DLD1 (cell line): ENCODE measurements at regions not wholly inside any gene's neighbourhood (a gene's known extent, or its start where the extent isn't known, plus 50 kb on each side); places are given as distances from the start of the nearest gene placed in this dataset.

Source experiments
- in situ Hi-C: cut with HindIII; loops from 2 replicates; pipeline ENCODE4 v1.10.0; 2017; ENCODE audit warnings: low sequenced_read_pairs

- in situ Hi-C loops = no loop called here
These were observed 837.3 kb upstream of the TMEM132C start for GRCh38 chr12:127429551-127430285.

GRCh38 chr12:127430401-127430800 is 836.6 kb upstream of the TMEM132C start:
- in situ Hi-C loops = no loop called here

- in situ Hi-C loops = no loop called here
These were observed 835.8 kb upstream of the TMEM132C start for GRCh38 chr12:127431177-127431576.

GRCh38 chr12:127431594-127431993 is 835.4 kb upstream of the TMEM132C start:
- in situ Hi-C loops = no loop called here

GRCh38 chr12:127435439-127435838 is 831.5 kb upstream of the TMEM132C start:
- in situ Hi-C loops = no loop called here

- in situ Hi-C loops = no loop called here
These were observed 828.3 kb upstream of the TMEM132C start for GRCh38 chr12:127438512-127439244.

GRCh38 chr12:127445581-127446139 is 821.3 kb upstream of the TMEM132C start:
- in situ Hi-C loops = no loop called here

- in situ Hi-C loops = no loop called here
These were observed 818.1 kb upstream of the TMEM132C start for GRCh38 chr12:127448906-127449305.

- in situ Hi-C loops = no loop called here
These were observed 816.1 kb upstream of the TMEM132C start for GRCh38 chr12:127450826-127451225.

- in situ Hi-C loops = no loop called here
These were observed 811.4 kb upstream of the TMEM132C start for GRCh38 chr12:127455347-127456265.

GRCh38 chr12:127457726-127458125 is 809.2 kb upstream of the TMEM132C start:
- in situ Hi-C loops = no loop called here

GRCh38 chr12:127459166-127459565 is 807.8 kb upstream of the TMEM132C start:
- in situ Hi-C loops = no loop called here

- in situ Hi-C loops = no loop called here
These were observed 807.3 kb upstream of the TMEM132C start for GRCh38 chr12:127459687-127460086.

GRCh38 chr12:127463237-127463636 is 803.7 kb upstream of the TMEM132C start:
- in situ Hi-C loops = no loop called here

GRCh38 chr12:127469331-127469730 is 797.6 kb upstream of the TMEM132C start:
- in situ Hi-C loops = no loop called here

GRCh38 chr12:127473766-127474165 is 793.2 kb upstream of the TMEM132C start:
- in situ Hi-C loops = no loop called here

- in situ Hi-C loops = no loop called here
These were observed 787.7 kb upstream of the TMEM132C start for GRCh38 chr12:127479256-127479655.

GRCh38 chr12:127480775-127481314 is 786.1 kb upstream of the TMEM132C start:
- in situ Hi-C loops = no loop called here

GRCh38 chr12:127482950-127483349 is 784.0 kb upstream of the TMEM132C start:
- in situ Hi-C loops = no loop called here

- in situ Hi-C loops = no loop called here
These were observed 781.4 kb upstream of the TMEM132C start for GRCh38 chr12:127485528-127485927.

- in situ Hi-C loops = no loop called here
These were observed 779.9 kb upstream of the TMEM132C start for GRCh38 chr12:127487031-127487430.
